GM23248 (cell line): ENCODE measurements at regions not wholly inside any gene's neighbourhood (a gene's known extent, or its start where the extent isn't known, plus 50 kb on each side); places are given as distances from the start of the nearest gene placed in this dataset.

Source experiments
- EZH2 ChIP-seq: fragments of 200-600 bp; sonication (generic); IDR thresholded peaks from 2 replicates; pipeline ENCODE4 v1.6.1; 2018; ENCODE audit warnings: antibody characterized with exemption, mild to moderate bottlenecking; ENCODE audit not compliant: insufficient read depth, poor library complexity, severe bottlenecking
- EZH2phosphoT487 ChIP-seq: fragments of 200-600 bp; sonication (generic); IDR thresholded peaks from 2 replicates; pipeline ENCODE4 v1.6.1; 2018; ENCODE audit warnings: antibody characterized with exemption, moderate library complexity, mild to moderate bottlenecking, low read depth; ENCODE audit not compliant: insufficient read depth

GRCh38 chr1:199174336-199174735, 535.5 kb downstream of the PTPRC start:
- TF ChIP-seq EZH2 (no peak), EZH2phosphoT487 (no peak)
